Body of pancreas (tissue), 4 donors: ENCODE measurements at regions not wholly inside any gene's neighbourhood (a gene's known extent, or its start where the extent isn't known, plus 50 kb on each side); places are given as distances from the start of the nearest gene placed in this dataset.

Experiments used
- POLR2A ChIP-seq, 3 donors: fragments of 450-650 bp; IDR thresholded peaks; one replicate each; pipeline ENCODE4 v1.6.1; 2016; ENCODE audit warnings: antibody characterized with exemption in 3 of 3, mild to moderate bottlenecking in 2 of 3
- TF ChIP-seq, protein P1 (sequence below), 7 experiments: fragments of 450-650 bp in 4 of 7; fragments of 200-600 bp in 3 of 7; sonication (generic) in 3 of 7; IDR thresholded peaks; one replicate each; pipeline ENCODE4 v1.5.1; 2016 to 2019; ENCODE audit warnings: antibody characterized with exemption in 7 of 7

DNA sequence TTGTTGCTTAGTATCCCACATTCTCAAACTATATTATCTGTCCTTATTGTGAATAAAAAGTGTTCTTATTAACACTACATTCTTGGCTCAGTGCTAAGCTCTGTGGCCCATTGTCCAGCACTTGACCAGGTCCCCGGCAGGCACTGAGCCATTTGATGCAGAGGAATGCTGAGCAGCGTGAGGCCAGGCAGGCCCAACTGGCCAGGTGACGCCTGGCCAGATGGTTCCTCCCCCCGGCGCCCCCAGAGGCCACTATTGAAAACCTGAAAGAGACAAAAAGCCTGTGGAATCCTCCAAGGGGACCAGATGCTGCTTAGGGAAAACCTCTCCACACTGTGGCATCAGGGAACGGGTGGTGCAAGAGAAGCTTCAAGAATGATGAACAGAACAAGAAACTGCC, 597.5 kb upstream of the JAG1 start:
- TF ChIP-seq POLR2A (IDR thresholded peaks at IDR 0.05): no peak
- TF ChIP-seq, protein P1, sequence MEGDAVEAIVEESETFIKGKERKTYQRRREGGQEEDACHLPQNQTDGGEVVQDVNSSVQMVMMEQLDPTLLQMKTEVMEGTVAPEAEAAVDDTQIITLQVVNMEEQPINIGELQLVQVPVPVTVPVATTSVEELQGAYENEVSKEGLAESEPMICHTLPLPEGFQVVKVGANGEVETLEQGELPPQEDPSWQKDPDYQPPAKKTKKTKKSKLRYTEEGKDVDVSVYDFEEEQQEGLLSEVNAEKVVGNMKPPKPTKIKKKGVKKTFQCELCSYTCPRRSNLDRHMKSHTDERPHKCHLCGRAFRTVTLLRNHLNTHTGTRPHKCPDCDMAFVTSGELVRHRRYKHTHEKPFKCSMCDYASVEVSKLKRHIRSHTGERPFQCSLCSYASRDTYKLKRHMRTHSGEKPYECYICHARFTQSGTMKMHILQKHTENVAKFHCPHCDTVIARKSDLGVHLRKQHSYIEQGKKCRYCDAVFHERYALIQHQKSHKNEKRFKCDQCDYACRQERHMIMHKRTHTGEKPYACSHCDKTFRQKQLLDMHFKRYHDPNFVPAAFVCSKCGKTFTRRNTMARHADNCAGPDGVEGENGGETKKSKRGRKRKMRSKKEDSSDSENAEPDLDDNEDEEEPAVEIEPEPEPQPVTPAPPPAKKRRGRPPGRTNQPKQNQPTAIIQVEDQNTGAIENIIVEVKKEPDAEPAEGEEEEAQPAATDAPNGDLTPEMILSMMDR (IDR thresholded peaks at IDR 0.05): peak in 2 of 7 experiments; percentile 6 to 11
